ENCODE measurements at regions not wholly inside any gene's neighbourhood (a gene's known extent, or its start where the extent isn't known, plus 50 kb on each side); places are given as distances from the start of the nearest gene placed in this dataset.

DNA sequence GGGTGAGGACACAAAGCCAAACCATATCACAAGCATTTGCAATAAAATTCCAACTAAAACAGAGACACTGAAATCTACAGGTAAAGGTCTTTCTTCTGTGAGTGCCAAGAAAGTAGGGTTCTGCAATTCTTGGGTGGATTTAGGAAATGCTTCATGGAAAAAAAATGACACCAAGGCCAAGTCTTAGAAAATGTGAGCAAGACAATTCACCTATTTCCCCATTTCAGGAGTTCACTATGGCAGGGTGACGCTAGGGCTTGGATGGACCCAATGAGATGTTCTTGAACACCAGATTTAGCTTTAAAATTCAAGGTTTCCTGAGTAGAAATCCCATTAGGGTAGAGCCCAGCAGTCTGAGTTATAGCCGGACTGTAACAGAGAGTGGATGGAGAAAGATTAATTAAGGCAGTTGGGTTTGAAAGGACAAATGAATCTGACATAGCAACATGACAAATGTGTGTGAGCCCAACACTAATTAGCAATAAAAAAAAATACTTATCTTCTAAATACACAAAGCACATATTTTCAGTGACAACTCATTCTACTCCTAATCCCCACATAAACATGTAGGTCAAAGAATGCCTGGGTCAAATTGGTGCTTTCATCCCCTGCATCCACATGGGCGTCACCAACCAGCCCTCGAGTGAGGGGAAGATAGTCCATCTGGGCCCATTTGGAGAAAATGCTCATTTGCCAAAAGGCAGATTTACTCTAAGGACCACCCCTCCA, 180.4 kb upstream of the JARID2 start:
- TF ChIP-seq ZNF274 (IDR thresholded peaks at IDR 0.05; ENCODE audit: low read depth, low read length): no peak
- H3K4me3 ChIP-seq (ENCODE audit: low read length): no peak overlapping the region

DNA sequence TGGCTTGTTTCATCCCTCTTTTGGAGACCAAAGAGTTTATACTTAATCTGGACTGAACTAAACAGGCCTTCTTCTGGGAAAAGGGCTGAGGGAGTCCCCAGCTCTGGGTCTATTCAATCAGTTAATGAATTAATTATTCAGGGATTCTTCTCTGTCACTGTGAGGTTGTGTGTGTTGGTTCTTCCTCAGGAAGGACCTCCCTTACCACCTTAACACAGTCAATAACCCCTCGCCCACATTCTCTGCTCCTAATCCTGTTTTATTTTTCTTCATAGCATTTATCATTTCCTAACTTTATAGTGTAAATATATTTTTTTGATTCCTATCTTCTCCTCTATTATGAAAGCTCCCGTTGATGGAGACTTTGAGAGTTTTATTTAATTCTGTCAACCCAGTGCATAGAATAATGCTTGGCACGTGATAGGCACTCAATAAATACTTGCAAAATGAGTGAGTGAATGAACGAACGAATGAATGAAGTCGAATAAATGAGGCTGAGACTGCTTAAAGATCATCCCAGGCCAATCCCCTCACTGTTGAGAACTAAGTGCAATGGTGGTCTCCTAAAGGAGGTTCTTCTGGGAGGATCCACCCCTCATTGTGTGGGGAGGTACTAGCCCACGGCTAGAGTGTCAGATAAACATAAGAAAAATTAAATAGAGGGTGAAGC, 179.6 kb upstream of the JARID2 start:
- H3K4me3 ChIP-seq (ENCODE audit: low read length): no peak overlapping the region
- no peak for TF ChIP-seq ZNF274 (IDR thresholded peaks at IDR 0.05; ENCODE audit: low read depth, low read length)

DNA sequence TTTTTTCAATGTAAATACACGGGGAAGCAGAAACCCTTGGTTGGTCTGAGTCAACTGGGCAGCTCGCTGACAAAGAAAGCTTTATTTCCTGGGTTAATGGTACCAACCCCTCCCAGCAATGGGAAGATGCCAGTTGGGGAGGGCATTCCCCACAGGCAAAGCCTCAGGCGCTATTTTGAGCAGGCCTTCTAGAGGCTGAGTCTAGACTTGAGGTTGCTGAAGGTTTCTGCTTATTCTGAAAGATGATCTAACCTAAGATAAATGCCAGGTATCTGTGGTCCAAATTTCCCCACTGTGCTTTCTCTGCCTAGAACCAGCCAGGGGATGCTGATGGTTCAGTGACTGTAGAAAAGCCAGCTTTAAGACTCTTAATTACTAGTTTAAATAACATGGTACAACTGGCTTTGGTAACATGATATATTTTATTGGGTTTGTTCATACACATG, 172.5 kb upstream of the JARID2 start:
- H3K4me3 ChIP-seq (ENCODE audit: low read length): no peak overlapping the region
- TF ChIP-seq ZNF274 (IDR thresholded peaks at IDR 0.05; ENCODE audit: low read depth, low read length): no peak

DNA sequence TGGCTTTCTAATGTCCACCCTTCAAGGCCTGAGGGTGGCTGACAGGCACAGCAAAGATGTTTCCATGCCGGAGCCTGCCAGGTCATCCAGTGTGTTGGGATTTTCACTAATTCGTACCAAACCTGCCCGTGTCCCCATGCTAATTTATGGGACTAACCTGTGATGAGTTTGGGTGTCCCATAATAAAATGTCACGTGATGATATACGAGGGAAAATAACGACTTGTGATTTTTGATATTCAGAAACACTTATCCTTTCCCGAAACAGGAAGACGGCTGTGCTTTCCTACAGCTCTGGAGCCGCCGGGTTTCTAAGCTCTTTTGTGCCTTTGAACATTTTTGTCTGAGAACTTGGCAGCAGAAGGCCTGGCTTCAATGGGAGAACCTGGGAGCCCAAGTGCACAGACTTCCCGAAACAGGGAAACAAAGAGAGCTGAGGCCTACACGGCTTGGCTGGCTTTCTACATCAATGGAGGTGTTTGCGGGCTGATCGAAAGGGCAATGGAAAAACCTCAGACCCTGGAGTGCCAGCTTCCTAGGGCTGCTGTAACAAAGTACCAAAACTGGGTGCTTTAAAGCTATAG, 171.9 kb upstream of the JARID2 start:
- TF ChIP-seq ZNF274 (IDR thresholded peaks at IDR 0.05; ENCODE audit: low read depth, low read length): no peak
- H3K4me3 ChIP-seq (ENCODE audit: low read length): no peak overlapping the region

DNA sequence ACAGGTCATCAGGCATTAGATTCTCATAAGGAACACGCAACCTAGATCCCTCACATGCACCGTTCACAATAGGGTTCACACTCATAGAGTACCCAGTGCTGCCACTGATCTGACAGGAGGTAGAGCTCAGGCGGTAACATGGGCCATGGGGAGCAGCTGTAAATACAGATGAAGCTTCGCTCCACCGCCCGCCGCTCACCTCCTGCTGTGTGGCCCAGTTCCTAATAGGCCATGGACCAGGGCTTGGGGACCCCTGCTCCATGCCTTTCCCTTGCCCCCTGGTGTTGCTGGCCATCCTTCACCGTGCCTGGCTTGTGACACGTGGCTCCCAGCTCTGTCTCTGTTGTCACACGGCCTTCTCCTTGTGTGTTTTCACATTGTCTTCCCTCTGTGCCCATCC, 171.1 kb upstream of the JARID2 start:
- TF ChIP-seq ZNF274 (IDR thresholded peaks at IDR 0.05; ENCODE audit: low read depth, low read length): no peak
- H3K4me3 ChIP-seq (ENCODE audit: low read length): no peak overlapping the region

DNA sequence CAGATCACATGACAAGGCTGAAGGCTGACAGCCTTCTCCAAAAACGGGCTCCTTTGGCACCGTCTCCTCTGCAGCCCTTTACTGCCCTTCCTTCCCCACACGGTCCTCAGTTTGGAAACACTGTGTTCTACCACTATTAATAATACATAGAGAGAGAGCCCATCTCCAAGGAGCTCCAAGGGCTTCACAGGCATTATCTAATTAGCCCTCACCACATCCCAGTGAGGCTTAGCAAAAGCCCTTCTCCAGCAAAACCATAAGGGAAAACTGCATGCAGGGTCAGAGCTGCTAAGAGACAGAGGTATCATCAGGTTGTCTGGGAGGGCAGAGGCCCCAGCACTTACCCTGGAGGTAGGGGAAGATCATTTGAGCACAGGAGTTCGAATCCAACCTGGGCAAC, 169.3 kb upstream of the JARID2 start:
- H3K4me3 ChIP-seq (ENCODE audit: low read length): no peak overlapping the region
- no peak for TF ChIP-seq ZNF274 (IDR thresholded peaks at IDR 0.05; ENCODE audit: low read depth, low read length)

DNA sequence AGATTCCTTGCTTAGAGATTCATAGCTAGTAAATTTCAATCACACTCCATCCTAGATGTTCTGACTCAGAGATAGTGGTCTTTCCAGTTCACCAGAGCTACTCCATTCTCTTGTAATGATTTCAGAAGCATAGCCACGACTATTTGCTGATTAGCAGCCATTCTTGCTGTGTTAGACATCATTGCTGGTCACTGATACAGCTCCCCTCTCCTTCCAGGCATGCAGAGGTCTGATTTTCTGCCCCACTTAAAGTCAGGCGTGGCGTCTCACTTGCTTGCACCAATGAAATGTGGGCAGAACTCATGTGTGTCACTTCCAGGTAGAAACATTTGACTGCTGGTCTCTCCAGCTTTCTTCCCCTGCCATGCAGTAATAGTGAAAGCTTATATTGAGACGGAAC, 168.9 kb upstream of the JARID2 start:
- H3K4me3 ChIP-seq (ENCODE audit: low read length): no peak overlapping the region
- TF ChIP-seq ZNF274 (IDR thresholded peaks at IDR 0.05; ENCODE audit: low read depth, low read length): no peak

DNA sequence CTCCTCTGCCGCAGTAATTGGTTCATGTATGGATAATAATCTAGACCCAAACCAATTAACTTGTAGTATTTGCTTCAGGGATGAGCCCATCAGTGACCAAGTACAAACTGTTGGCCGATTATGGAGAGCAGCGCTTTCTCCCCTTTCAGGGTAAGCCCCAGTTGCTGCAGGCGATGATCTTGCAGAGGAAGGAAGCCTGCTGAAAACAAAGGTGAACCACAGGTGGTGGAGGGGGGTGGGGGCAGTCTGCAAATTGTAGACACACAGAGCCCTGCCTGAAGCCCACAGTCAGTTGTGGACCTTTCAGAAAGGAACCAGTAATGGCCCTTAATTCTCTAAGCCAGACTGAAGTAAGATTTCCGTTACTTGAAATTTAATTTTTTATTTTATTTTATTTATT, 167.9 kb upstream of the JARID2 start:
- TF ChIP-seq ZNF274 (IDR thresholded peaks at IDR 0.05; ENCODE audit: low read depth, low read length): no peak
- no peak overlapping the region for H3K4me3 ChIP-seq (ENCODE audit: low read length)

DNA sequence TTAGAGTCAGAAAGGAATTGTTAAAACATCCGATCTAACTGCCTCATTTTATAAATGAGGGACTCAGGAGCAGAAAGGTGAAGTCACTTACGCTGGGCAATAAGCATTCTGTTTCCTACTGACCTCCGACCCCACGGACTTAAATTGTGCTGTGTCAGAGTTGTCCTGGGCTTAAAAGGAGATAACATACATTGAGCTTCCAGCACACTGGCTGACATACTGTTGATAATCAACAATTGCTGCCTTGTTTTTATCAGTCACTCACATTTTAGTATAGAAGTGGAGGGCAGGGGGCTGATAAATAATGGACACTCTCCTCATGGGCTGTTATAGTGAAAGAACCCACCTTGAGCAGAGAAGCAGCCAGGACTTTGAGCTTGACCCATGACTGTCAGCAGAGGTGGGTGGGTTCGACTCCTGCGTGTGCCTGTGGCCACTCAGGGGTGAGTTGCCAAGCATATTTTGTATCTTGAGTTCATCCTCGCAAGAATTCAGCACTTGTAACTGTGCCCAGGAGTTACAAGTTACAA, 166.5 kb upstream of the JARID2 start:
- TF ChIP-seq ZNF274 (IDR thresholded peaks at IDR 0.05; ENCODE audit: low read depth, low read length): no peak

DNA sequence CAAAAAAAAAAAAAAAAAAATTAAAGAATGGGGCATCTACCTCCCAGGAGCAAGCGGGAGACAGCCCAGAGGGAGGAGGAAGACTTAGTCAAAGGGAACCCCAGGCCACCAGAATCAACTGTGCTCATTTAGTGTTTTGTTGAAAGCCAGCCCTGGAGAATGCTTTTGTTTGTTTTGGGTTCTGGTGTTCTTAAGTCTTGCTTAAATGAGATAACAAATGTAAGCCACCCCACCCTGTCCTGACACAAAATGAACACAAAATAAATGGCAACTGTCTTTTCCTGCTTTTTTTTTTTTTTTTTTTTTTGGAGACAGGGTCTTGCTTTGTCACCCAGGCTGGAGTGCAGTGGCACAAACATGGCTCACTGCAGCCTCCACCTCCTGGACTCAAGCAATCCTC, 165.0 kb upstream of the JARID2 start:
- H3K4me3 ChIP-seq (ENCODE audit: low read length): no peak overlapping the region
- TF ChIP-seq ZNF274 (IDR thresholded peaks at IDR 0.05; ENCODE audit: low read depth, low read length): no peak

More for the DNA sequence above, 166.5 kb upstream of the JARID2 start:
- no peak overlapping the region for H3K4me3 ChIP-seq (ENCODE audit: low read length)

DNA sequence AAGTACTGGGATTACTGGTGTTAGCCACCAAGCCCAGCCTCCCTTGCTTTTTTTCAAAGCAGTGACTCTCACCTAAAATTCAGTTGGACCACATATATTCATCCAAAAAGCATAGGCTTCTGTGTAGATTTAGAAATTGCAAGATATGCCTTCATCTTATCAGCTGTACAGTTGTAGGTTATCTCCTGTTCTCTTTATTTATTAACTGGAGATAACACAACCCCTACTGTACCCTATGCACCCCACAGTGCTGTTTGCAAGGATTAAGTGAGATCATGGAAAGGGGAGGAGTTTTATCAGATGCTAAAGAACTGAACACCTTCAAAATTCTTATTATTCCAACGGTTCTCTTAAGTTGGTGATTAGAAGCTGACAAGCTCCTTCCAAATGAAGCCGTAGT, 164.4 kb upstream of the JARID2 start:
- H3K4me3 ChIP-seq (ENCODE audit: low read length): no peak overlapping the region
- no peak for TF ChIP-seq ZNF274 (IDR thresholded peaks at IDR 0.05; ENCODE audit: low read depth, low read length)

DNA sequence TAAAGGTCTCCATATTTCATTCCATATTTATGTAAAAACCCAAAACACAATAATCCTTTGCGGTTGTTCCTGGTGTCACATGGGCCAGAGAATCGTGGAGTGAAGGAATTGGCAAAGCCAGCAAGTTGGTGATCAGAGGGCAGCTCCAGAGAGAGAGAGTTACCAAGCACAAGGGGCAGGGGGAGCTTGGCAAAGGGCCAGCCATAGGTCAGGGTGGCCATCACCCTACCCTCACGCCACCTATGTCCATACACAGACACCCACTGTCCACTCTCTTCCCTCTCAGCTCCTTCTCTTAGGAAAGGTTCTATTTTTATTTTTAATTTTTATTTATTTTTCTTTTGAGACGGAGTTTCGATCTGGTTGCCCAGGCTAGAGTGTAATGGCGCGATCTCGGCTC, 163.2 kb upstream of the JARID2 start:
- H3K4me3 ChIP-seq (ENCODE audit: low read length): no peak overlapping the region
- no peak for TF ChIP-seq ZNF274 (IDR thresholded peaks at IDR 0.05; ENCODE audit: low read depth, low read length)

DNA sequence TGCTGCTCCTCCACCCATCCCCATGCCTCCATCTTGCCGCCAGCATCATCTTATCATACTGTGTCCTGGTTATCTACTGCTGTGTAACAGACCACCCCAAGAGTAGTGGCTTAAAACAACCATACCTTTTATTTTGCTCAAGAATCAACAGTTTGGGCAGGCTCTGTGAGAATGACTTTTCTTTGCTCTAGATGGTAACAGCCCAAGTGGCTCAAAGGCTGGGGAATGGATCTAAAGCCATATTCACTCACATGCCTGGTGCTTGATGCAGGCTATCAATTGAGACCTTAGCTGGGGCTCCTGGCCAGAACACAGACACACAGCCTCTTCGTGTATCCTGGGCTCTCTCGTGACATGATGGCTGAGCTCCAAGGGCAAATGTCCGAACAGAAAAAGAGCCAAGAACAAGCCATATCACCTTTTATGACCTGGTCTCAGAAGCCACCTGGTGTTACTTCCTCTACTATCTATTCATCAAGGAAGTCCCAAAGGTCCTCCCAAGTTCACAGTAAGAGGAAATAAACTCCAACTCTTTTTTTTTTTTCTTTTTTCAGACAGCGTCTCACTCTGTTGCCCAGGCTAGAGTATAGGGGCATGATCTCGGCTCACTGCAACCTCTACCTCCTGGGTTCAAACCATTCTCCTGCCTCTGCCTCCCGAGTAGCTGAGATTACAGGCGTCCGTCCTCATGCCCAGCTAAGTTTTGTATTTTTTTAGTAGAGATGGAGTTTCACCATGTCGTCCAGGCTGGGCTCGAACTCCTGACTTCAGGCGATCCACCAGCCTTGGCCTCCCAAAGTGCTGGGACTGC, 159.3 kb upstream of the JARID2 start:
- TF ChIP-seq ZNF274 (IDR thresholded peaks at IDR 0.05; ENCODE audit: low read depth, low read length): no peak
- no peak overlapping the region for H3K4me3 ChIP-seq (ENCODE audit: low read length)

DNA sequence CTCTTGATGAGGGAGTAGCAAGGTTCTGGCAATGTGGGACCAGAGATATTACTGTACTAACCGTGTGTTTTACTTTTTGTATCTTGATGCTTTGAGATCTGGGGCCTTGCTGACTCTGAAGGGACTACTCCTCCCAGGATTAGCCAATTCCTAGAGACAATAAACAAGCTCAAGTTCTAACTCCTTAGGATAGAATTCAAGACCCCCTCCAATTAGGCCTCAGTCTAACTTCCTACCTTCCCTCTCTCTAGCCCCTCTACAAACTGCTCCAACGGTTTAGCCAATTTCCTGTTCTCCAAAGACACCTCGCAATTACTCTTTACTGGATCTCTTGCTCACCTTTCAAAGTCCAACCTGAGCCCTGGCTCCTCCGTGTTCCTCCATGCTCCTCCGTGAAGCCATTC, 158.7 kb upstream of the JARID2 start:
- TF ChIP-seq ZNF274 (IDR thresholded peaks at IDR 0.05; ENCODE audit: low read depth, low read length): no peak
- H3K4me3 ChIP-seq (ENCODE audit: low read length): no peak overlapping the region

All from GM08714 (cell line).